ENCODE measurements at regions not wholly inside any gene's neighbourhood (a gene's known extent, or its start where the extent isn't known, plus 50 kb on each side); places are given as distances from the start of the nearest gene placed in this dataset.
"Not testable (repeated sequence)": the region's sequence is repeated elsewhere in the genome, so short reads cannot be mapped to it uniquely, and the experiment has no call there.

GRCh38 chr13:69077267-69077666, 1030.4 kb upstream of the ATXN8OS start:
- DNase-seq: no peak

GRCh38 chr13:69069554-69070133, 1038.0 kb upstream of the ATXN8OS start:
- DNase-seq: no peak

- no peak for DNase-seq
Measured at GRCh38 chr13:69050696-69051095, 1056.9 kb upstream of the ATXN8OS start.

GRCh38 chr13:69044629-69045028, 1063.0 kb upstream of the ATXN8OS start:
- DNase-seq: no peak

- DNase-seq: no peak
Measured at GRCh38 chr13:69040898-69041297, 1066.7 kb upstream of the ATXN8OS start.

GRCh38 chr13:69035771-69036170, 1071.9 kb upstream of the ATXN8OS start:
- DNase-seq: no peak

GRCh38 chr13:69028936-69029335, 1078.7 kb upstream of the ATXN8OS start:
- no peak for DNase-seq

- DNase-seq: no peak
Measured at GRCh38 chr13:69020120-69020519, 1087.5 kb upstream of the ATXN8OS start.

GRCh38 chr13:69018173-69018572, 1089.5 kb upstream of the ATXN8OS start:
- not testable (repeated sequence) for DNase-seq

GRCh38 chr13:69010789-69011188, 1096.8 kb upstream of the ATXN8OS start:
- DNase-seq: no peak

- DNase-seq: no peak
Measured at GRCh38 chr13:69008499-69008898, 1099.1 kb upstream of the ATXN8OS start.

- DNase-seq: no peak
Measured at GRCh38 chr13:68998056-68998455, 1109.6 kb upstream of the ATXN8OS start.

GRCh38 chr13:68996668-68997025, 1111.0 kb upstream of the ATXN8OS start:
- DNase-seq: no peak

- no peak for DNase-seq
Measured at GRCh38 chr13:68995972-68996667, 1111.5 kb upstream of the ATXN8OS start.

GRCh38 chr13:68993154-68993553, 1114.5 kb upstream of the ATXN8OS start:
- no peak for DNase-seq

GRCh38 chr13:68988176-68988575, 1119.5 kb upstream of the ATXN8OS start:
- no peak for DNase-seq

GRCh38 chr13:68987585-68987984, 1120.0 kb upstream of the ATXN8OS start:
- no peak for DNase-seq

- no peak for DNase-seq
Measured at GRCh38 chr13:68984688-68985319, 1122.8 kb upstream of the ATXN8OS start.

GRCh38 chr13:68982961-68983619, 1124.5 kb upstream of the ATXN8OS start:
- no peak for DNase-seq

GRCh38 chr13:68976287-68976686, 1131.3 kb upstream of the ATXN8OS start:
- no peak for DNase-seq

- DNase-seq: no peak
Measured at GRCh38 chr13:68970532-68970931, 1137.1 kb upstream of the ATXN8OS start.

GRCh38 chr13:68948586-68948985, 1159.0 kb upstream of the ATXN8OS start:
- no peak for DNase-seq

GRCh38 chr13:68944272-68944671, 1163.4 kb upstream of the ATXN8OS start:
- DNase-seq: no peak

- no peak for DNase-seq
Measured at GRCh38 chr13:68940049-68940448, 1167.6 kb upstream of the ATXN8OS start.

All from C1 segment of cervical spinal cord (tissue), 14 donors.